ENCODE measurements at regions not wholly inside any gene's neighbourhood (a gene's known extent, or its start where the extent isn't known, plus 50 kb on each side); places are given as distances from the start of the nearest gene placed in this dataset.

DNA sequence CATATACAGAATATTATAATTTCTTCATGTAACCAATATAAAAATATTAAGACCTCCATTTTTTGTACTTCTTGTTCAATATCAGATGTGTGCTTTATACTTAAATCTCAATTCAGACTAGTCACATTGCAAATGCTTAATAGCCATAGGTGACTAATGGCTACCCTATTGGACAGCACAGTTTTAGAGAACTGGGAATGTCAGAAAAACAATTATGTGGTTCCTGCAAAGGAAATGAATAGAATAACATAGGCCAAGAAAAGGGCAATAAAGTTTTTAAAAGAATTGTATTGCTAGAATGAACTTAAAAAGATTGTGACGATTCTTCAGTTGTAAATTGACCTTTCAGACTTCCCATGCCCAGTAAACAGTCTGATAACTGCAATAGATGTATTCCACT, 843.0 kb downstream of the METTL15 start:
- TF ChIP-seq ESRRG (CRISPR knock-in tag; IDR thresholded peaks at IDR 0.05) (no peak), OSR1 (CRISPR knock-in tag; IDR thresholded peaks at IDR 0.05) (no peak), ARNTL (CRISPR knock-in tag; IDR thresholded peaks at IDR 0.05; ENCODE audit: borderline replicate concordance, low read depth) (no peak)
